GM12878 (cell line): ENCODE measurements at regions not wholly inside any gene's neighbourhood (a gene's known extent, or its start where the extent isn't known, plus 50 kb on each side); places are given as distances from the start of the nearest gene placed in this dataset.
A peak's percentile ranks its signal among the peaks of the same experiment; 100 is the strongest.

Experiments used
- ATAC-seq: fragments of 200-7000 bp; cut with Tn5 transposase; 3 replicates; pipeline ENCODE4 v1.9.1; 2020; ENCODE audit warnings: mild to moderate bottlenecking, moderate library complexity
- BruUV-seq: library from RNA; stranded (reverse); fragments of 400-500 nt; replicated peaks from 2 replicates; lab custom pipeline; 2021; lab: Mats Ljungman, UMichigan
- CTCF ChIA-PET: fragments of 300-600 bp; sonication (Branson Sonifier 250); formaldehyde crosslinking; extraction: SDS; loops from one replicate; lab custom pipeline; 2021; ENCODE audit warnings: inconsistent platforms; lab: Yijun Ruan, JAX
- POLR2A ChIA-PET: fragments of 350-600 bp; formaldehyde crosslinking; extraction: SDS; loops from one replicate; lab custom pipeline; 2021; ENCODE audit warnings: inconsistent platforms; lab: Charles Lee
- RAD21 ChIA-PET: fragments of 300-600 bp; sonication (Branson Sonifier 250); formaldehyde crosslinking; loops from one replicate; lab custom pipeline; 2023; ENCODE audit warnings: antibody characterized with exemption; ENCODE audit not compliant: unreplicated experiment; lab: Charles Lee
- SMC1A ChIA-PET: fragments of 300-600 bp; sonication (Branson Sonifier 250); formaldehyde crosslinking; loops from one replicate; lab custom pipeline; 2023; ENCODE audit not compliant: unreplicated experiment, uncharacterized antibody; lab: Charles Lee
- DNase-seq: peaks from one replicate; pipeline ENCODE4 v3.0.0-alpha.2; 2011; ENCODE audit warnings: low read depth, low spot score
- FAIRE-seq: peaks from 3 replicates; lab custom pipeline; 2011; peaks lifted over from hg19 to GRCh38; lab: Jason Lieb, UNC
- H2AFZ ChIP-seq: 2 replicates; pipeline ENCODE4 v1.6.0; 2011; ENCODE audit warnings: low read depth, low read length, control low read depth; ENCODE audit not compliant: control insufficient read depth
- H3K27ac ChIP-seq: 2 replicates; pipeline ENCODE4 v1.5.1; 2011; ENCODE audit warnings: control low read depth; ENCODE audit not compliant: control insufficient read depth, insufficient read depth
- H3K27me3 ChIP-seq, 2 experiments: replicated peaks in 1 of 2; 2 replicates each; pipeline versions ENCODE4 v1.6.0 to v1.6.1; 2011; ENCODE audit warnings: low read length in 1 of 2; ENCODE audit not compliant: control insufficient read depth in 2 of 2, insufficient read depth in 2 of 2
- H3K36me3 ChIP-seq, 2 experiments: 2 replicates each; pipeline ENCODE4 v1.5.1; 2011; ENCODE audit warnings: low read length in 1 of 2; ENCODE audit not compliant: control insufficient read depth in 2 of 2, insufficient read depth in 2 of 2
- H3K4me1 ChIP-seq: 2 replicates; pipeline ENCODE4 v1.6.1; 2011; ENCODE audit warnings: mild to moderate bottlenecking, low read length, moderate library complexity, mixed read lengths; ENCODE audit not compliant: control insufficient read depth, insufficient read depth
- H3K4me2 ChIP-seq: 2 replicates; pipeline ENCODE4 v1.6.0; 2011; ENCODE audit warnings: control low read depth; ENCODE audit not compliant: control insufficient read depth, insufficient read depth
- H3K4me3 ChIP-seq: fragments of 200-600 bp; sonication (generic); 2 replicates; pipeline ENCODE4 v1.5.1; 2016
- H3K79me2 ChIP-seq: 2 replicates; pipeline ENCODE4 v1.6.0; 2011; ENCODE audit warnings: low read length; ENCODE audit not compliant: control insufficient read depth, insufficient read depth
- H3K9ac ChIP-seq: 2 replicates; pipeline ENCODE4 v1.8.0; 2011; ENCODE audit warnings: low read length, control low read depth, mixed read lengths; ENCODE audit not compliant: control insufficient read depth, insufficient read depth
- H3K9me3 ChIP-seq: replicated peaks from 3 replicates; pipeline ENCODE4 v1.5.1; 2011; ENCODE audit warnings: mild to moderate bottlenecking, low read length; ENCODE audit not compliant: control insufficient read depth, insufficient read depth
- H4K20me1 ChIP-seq: 2 replicates; pipeline ENCODE4 v1.6.0; 2011; ENCODE audit not compliant: control insufficient read depth, insufficient read depth
- CEBPB ChIP-seq, 2 experiments: fragments of 150-350 bp in 1 of 2; IDR thresholded peaks; 2 replicates each; pipeline ENCODE4 v1.6.1; 2012 to 2014; ENCODE audit warnings: low read depth in 2 of 2, low read length in 2 of 2, borderline replicate concordance in 1 of 2, inconsistent platforms in 1 of 2
- MYC ChIP-seq: IDR thresholded peaks from 2 replicates; pipeline ENCODE4 v1.6.1; 2011; ENCODE audit warnings: mild to moderate bottlenecking, low read length, moderate library complexity, inconsistent platforms; ENCODE audit not compliant: insufficient read depth, insufficient replicate concordance, insufficient read length, severe bottlenecking
- NRF1 ChIP-seq: conservative IDR thresholded peaks from 2 replicates; pipeline ENCODE4 v1.6.1; 2011; ENCODE audit warnings: mild to moderate bottlenecking, low read depth, low read length, improper control_type of control experiment
- POLR2AphosphoS2 ChIP-seq: IDR thresholded peaks from 2 replicates; pipeline ENCODE4 v1.6.1; 2011; ENCODE audit warnings: low read depth, mild to moderate bottlenecking, low read length, improper control_type of control experiment, moderate library complexity
- RCOR1 ChIP-seq: conservative IDR thresholded peaks from 2 replicates; pipeline ENCODE4 v1.6.1; 2012; ENCODE audit warnings: low read depth, low read length, improper control_type of control experiment
- SMARCA5 ChIP-seq: fragments of 450-650 bp; IDR thresholded peaks from 2 replicates; pipeline ENCODE4 v1.6.1; 2017; ENCODE audit warnings: mild to moderate bottlenecking
- ZBED1 ChIP-seq: IDR thresholded peaks from 2 replicates; pipeline ENCODE4 v1.6.1; 2016; ENCODE audit warnings: borderline replicate concordance
- ZBTB33 ChIP-seq: fragments of 450-650 bp; IDR thresholded peaks from 2 replicates; pipeline ENCODE4 v1.6.1; 2017; ENCODE audit warnings: mild to moderate bottlenecking
- ZNF24 ChIP-seq: fragments of 450-650 bp; IDR thresholded peaks from 2 replicates; pipeline ENCODE4 v1.6.1; 2017; ENCODE audit warnings: antibody characterized with exemption, mild to moderate bottlenecking
- ZNF622 ChIP-seq: fragments of 450-650 bp; IDR thresholded peaks from 2 replicates; pipeline ENCODE4 v1.6.1; 2017; ENCODE audit warnings: mild to moderate bottlenecking, inconsistent platforms
- WGBS: methylation state at CpG from one replicate; pipeline ENCODE4 v1.1.6; 2016; ENCODE audit warnings: low lambda C conversion rate; ENCODE audit not compliant: insufficient replicate concordance, insufficient coverage; ENCODE audit errors: missing lambda C conversion rate; 5-methylcytosine and 5-hydroxymethylcytosine counted together
- in situ Hi-C: fragments of 300-500 bp; cut with MboI; formaldehyde crosslinking; loops from 9 replicates; pipeline ENCODE4 v1.14.3; 2018; ENCODE audit warnings: mixed read lengths
- intact Hi-C: fragments of 100-400 bp; cut with micrococcal nuclease; formaldehyde crosslinking; loops from one replicate; pipeline ENCODE4 v1.14.2; 2022; ENCODE audit not compliant: unreplicated experiment

- RAD21 ChIA-PET = no interaction called here
- POLR2A ChIA-PET = no interaction called here
These were observed 96.4 kb upstream of the TNRC6C start for GRCh38 chr17:77861981-77862645.

GRCh38 chr17:77862890-77863813 lies 95.4 kb upstream of the TNRC6C start:
- no peak overlapping the region for H3K27ac ChIP-seq
- H3K4me3 ChIP-seq = no peak overlapping the region
- ATAC-seq = no peak
- no peak for TF ChIP-seq RCOR1
- no peak for TF ChIP-seq ZBED1
- no peak for TF ChIP-seq CEBPB (IDR thresholded peaks at IDR 0.05; ENCODE audit: borderline replicate concordance in 1 of 2, low read depth in 2 of 2, low read length in 2 of 2)
- TF ChIP-seq ZNF24 = no peak
- peak; percentile 40; the same call in 1 of the 2 replicates for TF ChIP-seq SMARCA5
- no peak for TF ChIP-seq ZBTB33
- TF ChIP-seq NRF1 = no peak
- H4K20me1 ChIP-seq = 0 out of 2 replicates have a peak, but pooled peaks cover 3% of the 10 kb centered on the region
- H3K4me1 ChIP-seq = peaks cover 6% of the 10 kb centered on the region; the same call in 1 of the 2 replicates
- no peak overlapping the region for H3K4me2 ChIP-seq
- H3K9me3 ChIP-seq = no peaks in the 10 kb centered on the region; the same call in 2 of the 3 replicates
- no peak for DNase-seq
- H3K36me3 ChIP-seq = no peaks in the 10 kb centered on the region
- RAD21 ChIA-PET = no interaction called here
- POLR2A ChIA-PET = interaction anchor here (1.1 kb wide), 1 partner anchor 29 kb away, joined by 3 read pairs; no protein-coding TSS in a partner anchor
- 49% methylated on average over 14 of the region's 14 CpGs for WGBS
- H3K79me2 ChIP-seq = no peaks in the 10 kb centered on the region
- FAIRE-seq = no peak
- no peaks in the 10 kb centered on the region; a peak in 1 of 4 replicates for H3K27me3 ChIP-seq
- no TSS peak for BruUV-seq
- SMC1A ChIA-PET = interaction anchor here (0.7 to 1.4 kb wide), 3 partner anchors 18 to 92 kb away, joined by 3 to 5 read pairs (median 4); no protein-coding TSS in a partner anchor
- in situ Hi-C loops (no loop called here), intact Hi-C loops (no loop called here)
- CTCF ChIA-PET = no interaction called here
- no peak overlapping the region for H3K9ac ChIP-seq
- H2AFZ ChIP-seq = no peak overlapping the region

More at GRCh38 chr17:77861981-77862645, 96.4 kb upstream of the TNRC6C start:
- SMC1A ChIA-PET = interaction anchor here (0.7 kb wide), 1 partner anchor 20 kb away, joined by 3 read pairs; no protein-coding TSS in a partner anchor
- Histone ChIP-seq H3K27ac (no peak overlapping the region), H2AFZ (no peak overlapping the region), H4K20me1 (0 out of 2 replicates have a peak, but pooled peaks cover 3% of the 10 kb centered on the region), H3K36me3 (no peaks in the 10 kb centered on the region), H3K4me3 (no peak overlapping the region), H3K9me3 (no peaks in the 10 kb centered on the region; the same call in 2 of the 3 replicates), H3K27me3 (no peaks in the 10 kb centered on the region; a peak in 1 of 4 replicates), H3K9ac (no peak overlapping the region), H3K4me1 (peaks cover under 1% of the 10 kb centered on the region; the same call in 1 of the 2 replicates), H3K4me2 (no peak overlapping the region), H3K79me2 (no peaks in the 10 kb centered on the region)
- intact Hi-C loops = no loop called here
- FAIRE-seq (no peak), ATAC-seq (no peak), DNase-seq (no peak)
- no TSS peak for BruUV-seq
- 36% methylated on average over 13 of the region's 13 CpGs for WGBS
- CTCF ChIA-PET = no interaction called here
- TF ChIP-seq POLR2AphosphoS2 (no peak), MYC (no peak), ZNF622 (no peak)
- in situ Hi-C loops = no loop called here
